SK-N-SH treated with all-trans-retinoic acid at 6 μM for 48 hours (cell line): ENCODE measurements at regions not wholly inside any gene's neighbourhood (a gene's known extent, or its start where the extent isn't known, plus 50 kb on each side); places are given as distances from the start of the nearest gene placed in this dataset.

Experiments
- ATAC-seq: fragments of 200-7000 bp; cut with Tn5 transposase; 3 replicates; pipeline ENCODE4 v1.9.1; 2020; ENCODE audit warnings: mild to moderate bottlenecking, moderate library complexity
- ARNTL ChIP-seq: fragments of 450-650 bp; formaldehyde crosslinking; IDR thresholded peaks from 2 replicates; pipeline ENCODE4 v1.5.0; 2020; ENCODE audit warnings: low read depth, mild to moderate bottlenecking, moderate library complexity, borderline replicate concordance
- BACH2 ChIP-seq: fragments of 250-450 bp; sonication (Bioruptor Pico); IDR thresholded peaks from 2 replicates; pipeline ENCODE4 v1.9.0; 2021; ENCODE audit warnings: mild to moderate bottlenecking, borderline replicate concordance
- CREB5 ChIP-seq: fragments of 250-450 bp; sonication (Bioruptor Pico); IDR thresholded peaks from 2 replicates; pipeline ENCODE4 v1.5.1; 2020; ENCODE audit warnings: low read depth, mild to moderate bottlenecking, moderate library complexity
- CSDC2 ChIP-seq: fragments of 250-450 bp; sonication (Bioruptor Pico); IDR thresholded peaks from 2 replicates; pipeline ENCODE4 v1.5.0; 2020; ENCODE audit warnings: mild to moderate bottlenecking, moderate library complexity
- CSRNP3 ChIP-seq: fragments of 250-450 bp; sonication (Bioruptor Pico); IDR thresholded peaks from 2 replicates; pipeline ENCODE4 v1.5.1; 2021; ENCODE audit warnings: mild to moderate bottlenecking, moderate library complexity
- ESRRG ChIP-seq: fragments of 250-450 bp; sonication (Bioruptor Pico); IDR thresholded peaks from 2 replicates; pipeline ENCODE4 v1.6.1; 2021; ENCODE audit warnings: mild to moderate bottlenecking
- GLIS3 ChIP-seq: fragments of 250-450 bp; sonication (Bioruptor Pico); IDR thresholded peaks from 2 replicates; pipeline ENCODE4 v1.5.0; 2020; ENCODE audit warnings: mild to moderate bottlenecking, moderate library complexity
- ISL1 ChIP-seq: fragments of 250-450 bp; sonication (Bioruptor Pico); IDR thresholded peaks from 2 replicates; pipeline ENCODE4 v2.1.2; 2022; ENCODE audit warnings: mild to moderate bottlenecking, moderate library complexity
- OSR1 ChIP-seq: fragments of 250-450 bp; sonication (Bioruptor Pico); IDR thresholded peaks from 2 replicates; pipeline ENCODE4 v1.8.0; 2022; ENCODE audit warnings: moderate library complexity, mild to moderate bottlenecking, inconsistent platforms
- PATZ1 ChIP-seq: fragments of 250-450 bp; sonication (Bioruptor Pico); IDR thresholded peaks from 2 replicates; pipeline ENCODE4 v1.8.0; 2020; ENCODE audit warnings: mild to moderate bottlenecking, moderate library complexity, borderline replicate concordance
- POU6F1 ChIP-seq: fragments of 250-450 bp; sonication (Bioruptor Pico); IDR thresholded peaks from 2 replicates; pipeline ENCODE4 v1.8.0; 2021; ENCODE audit warnings: low read depth, mild to moderate bottlenecking, moderate library complexity, borderline replicate concordance
- PPARA ChIP-seq: fragments of 250-450 bp; sonication (Bioruptor Pico); IDR thresholded peaks from 2 replicates; pipeline ENCODE4 v1.5.0; 2020; ENCODE audit warnings: mild to moderate bottlenecking, borderline replicate concordance
- RARB ChIP-seq: fragments of 250-450 bp; sonication (Bioruptor Pico); IDR thresholded peaks from 2 replicates; pipeline ENCODE4 v1.8.0; 2021; ENCODE audit warnings: mild to moderate bottlenecking, moderate library complexity
- SNAI2 ChIP-seq: fragments of 250-450 bp; sonication (Bioruptor Pico); IDR thresholded peaks from 2 replicates; pipeline ENCODE4 v1.5.0; 2020; ENCODE audit warnings: mild to moderate bottlenecking, moderate library complexity
- TCF4 ChIP-seq: fragments of 250-450 bp; sonication (Bioruptor Pico); IDR thresholded peaks from 2 replicates; pipeline ENCODE4 v1.8.0; 2021; ENCODE audit warnings: mild to moderate bottlenecking, moderate library complexity, borderline replicate concordance
- TOX ChIP-seq: fragments of 250-450 bp; sonication (Bioruptor Pico); IDR thresholded peaks from 2 replicates; pipeline ENCODE4 v1.8.0; 2021; ENCODE audit warnings: mild to moderate bottlenecking, moderate library complexity, borderline replicate concordance
- TSHZ2 ChIP-seq: fragments of 250-450 bp; sonication (Bioruptor Pico); IDR thresholded peaks from 2 replicates; pipeline ENCODE4 v1.5.0; 2020; ENCODE audit warnings: mild to moderate bottlenecking, moderate library complexity
- ZC3H10 ChIP-seq: fragments of 250-450 bp; sonication (Bioruptor Pico); IDR thresholded peaks from 2 replicates; pipeline ENCODE4 v1.5.1; 2021; ENCODE audit warnings: mild to moderate bottlenecking, moderate library complexity
- ZNF565 ChIP-seq: fragments of 450-650 bp; formaldehyde crosslinking; conservative IDR thresholded peaks from 2 replicates; pipeline ENCODE4 v1.5.0; 2020; ENCODE audit warnings: low read depth, mild to moderate bottlenecking, moderate library complexity
- ZNF70 ChIP-seq: fragments of 450-650 bp; formaldehyde crosslinking; IDR thresholded peaks from 2 replicates; pipeline ENCODE4 v1.5.0; 2020; ENCODE audit warnings: mild to moderate bottlenecking, moderate library complexity
- ZNF8 ChIP-seq: fragments of 450-650 bp; formaldehyde crosslinking; IDR thresholded peaks from 2 replicates; pipeline ENCODE4 v1.5.0; 2020; ENCODE audit warnings: mild to moderate bottlenecking, moderate library complexity

- no peak for TF ChIP-seq OSR1 (CRISPR knock-in tag)
- TF ChIP-seq, all 23 proteins: peak for 8
Observed at GRCh38 chr12:91326058-91327027, 143.7 kb upstream of the DCN start (continued).

GRCh38 chr12:91320999-91321398, 138.4 kb upstream of the DCN start:
- no peak for ATAC-seq
- no peak for TF ChIP-seq ESRRG (CRISPR knock-in tag)
- TF ChIP-seq ZNF565 (CRISPR knock-in tag) = no peak
- TF ChIP-seq RARB (CRISPR knock-in tag) = no peak
- no peak for TF ChIP-seq BACH2 (CRISPR knock-in tag)
- TF ChIP-seq, all 23 proteins: peak for 0

- no peak for ATAC-seq
- no peak for TF ChIP-seq PPARA (CRISPR knock-in tag)
- no peak for TF ChIP-seq ZNF8 (CRISPR knock-in tag)
- no peak for TF ChIP-seq ARNTL (CRISPR knock-in tag)
- TF ChIP-seq RARB (CRISPR knock-in tag) = no peak
- TF ChIP-seq ISL1 (CRISPR knock-in tag) = no peak
- no peak for TF ChIP-seq OSR1 (CRISPR knock-in tag)
- TF ChIP-seq CREB5 (CRISPR knock-in tag) = no peak
- no peak for TF ChIP-seq POU6F1 (CRISPR knock-in tag)
- TF ChIP-seq TCF4 (CRISPR knock-in tag) = no peak
- TF ChIP-seq ZNF70 = no peak
- no peak for TF ChIP-seq PATZ1 (CRISPR knock-in tag)
- no peak for TF ChIP-seq GLIS3 (CRISPR knock-in tag)
- TF ChIP-seq ZNF565 (CRISPR knock-in tag) = no peak
- no peak for TF ChIP-seq CSRNP3 (CRISPR knock-in tag)
- no peak for TF ChIP-seq BACH2 (CRISPR knock-in tag)
Observed at GRCh38 chr12:91319071-91319760, 136.6 kb upstream of the DCN start.

GRCh38 chr12:91317306-91317705, 134.7 kb upstream of the DCN start:
- no peak for ATAC-seq
- no peak for TF ChIP-seq TSHZ2 (CRISPR knock-in tag)
- TF ChIP-seq SNAI2 (CRISPR knock-in tag) = no peak
- no peak for TF ChIP-seq TOX
- TF ChIP-seq POU6F1 (CRISPR knock-in tag) = no peak
- TF ChIP-seq PPARA (CRISPR knock-in tag) = no peak
- no peak for TF ChIP-seq ARNTL (CRISPR knock-in tag)
- no peak for TF ChIP-seq GLIS3 (CRISPR knock-in tag)
- no peak for TF ChIP-seq CSDC2
- no peak for TF ChIP-seq ZC3H10 (CRISPR knock-in tag)
- TF ChIP-seq ZNF70 = no peak
- TF ChIP-seq PATZ1 (CRISPR knock-in tag) = no peak
